GM06990 (cell line): ENCODE measurements at regions not wholly inside any gene's neighbourhood (a gene's known extent, or its start where the extent isn't known, plus 50 kb on each side); places are given as distances from the start of the nearest gene placed in this dataset.

Experiments
- DNase-seq: peaks from one replicate; pipeline ENCODE4 v3.0.0-alpha.2; 2011; ENCODE audit not compliant: insufficient read length; ENCODE audit errors: extremely low read depth
- H3K27me3 ChIP-seq: replicated peaks from 2 replicates; pipeline ENCODE4 v1.6.0; 2011; ENCODE audit warnings: low read length; ENCODE audit not compliant: control insufficient read depth, insufficient read depth
- H3K36me3 ChIP-seq: 2 replicates; pipeline ENCODE4 v1.5.1; 2011; ENCODE audit warnings: low read length; ENCODE audit not compliant: control insufficient read depth, insufficient read depth
- H3K4me3 ChIP-seq: replicated peaks from 2 replicates; pipeline ENCODE4 v1.5.1; 2011; ENCODE audit warnings: low read depth, mild to moderate bottlenecking, control low read depth, low read length
- TF ChIP-seq, protein P1 (sequence below): IDR thresholded peaks from 2 replicates; pipeline ENCODE4 v1.5.1; 2011; ENCODE audit warnings: low read length, control low read depth, mild to moderate bottlenecking, inconsistent platforms; ENCODE audit not compliant: insufficient read depth, poor library complexity, severe bottlenecking

DNA sequence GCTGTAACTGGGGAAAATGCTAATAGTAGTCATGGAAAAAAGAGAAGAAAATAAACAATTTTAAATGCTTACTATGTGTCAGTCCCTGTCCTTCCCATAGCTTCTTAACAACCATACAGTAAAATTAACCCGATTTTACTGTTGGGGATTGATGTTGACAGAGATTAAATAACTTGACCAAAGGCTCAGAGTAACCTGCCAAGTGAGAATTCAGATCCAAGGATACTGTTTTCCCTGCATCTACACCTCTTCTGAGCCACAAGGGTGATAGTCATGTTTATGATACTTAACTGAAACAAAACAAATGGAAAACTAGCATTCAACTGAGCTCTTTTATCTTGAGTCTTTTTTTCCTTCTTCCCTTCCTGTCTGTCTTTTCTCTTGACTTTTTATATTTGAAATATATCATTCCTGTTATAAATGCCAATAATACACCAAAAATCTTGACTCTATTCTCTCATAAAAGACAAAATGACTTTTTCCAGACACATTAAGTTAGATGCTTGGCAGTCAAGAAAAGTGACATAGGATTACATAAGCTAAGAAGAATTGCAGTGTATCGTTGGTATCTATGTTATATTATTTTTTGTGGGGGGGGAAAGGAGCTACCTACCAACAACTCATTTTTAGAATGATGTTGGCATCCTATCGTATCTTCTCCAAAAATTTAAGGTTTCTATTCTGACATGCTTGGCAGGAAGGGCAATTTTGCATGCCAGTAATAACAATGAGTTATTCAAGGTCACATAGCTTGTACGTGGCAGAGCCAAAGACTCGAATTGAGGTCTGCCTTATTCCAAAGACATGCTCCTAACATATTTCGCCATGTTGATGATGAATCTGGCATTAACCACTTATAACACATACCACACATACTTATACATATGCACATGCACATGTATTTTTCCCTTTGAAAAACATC is 306.6 kb upstream of the KCNH8 start:
- Histone ChIP-seq H3K4me3 (no peak overlapping the region), H3K27me3 (no peaks in the 10 kb centered on the region; the same call in 1 of the 2 replicates), H3K36me3 (no peaks in the 10 kb centered on the region)
- TF ChIP-seq, protein P1, sequence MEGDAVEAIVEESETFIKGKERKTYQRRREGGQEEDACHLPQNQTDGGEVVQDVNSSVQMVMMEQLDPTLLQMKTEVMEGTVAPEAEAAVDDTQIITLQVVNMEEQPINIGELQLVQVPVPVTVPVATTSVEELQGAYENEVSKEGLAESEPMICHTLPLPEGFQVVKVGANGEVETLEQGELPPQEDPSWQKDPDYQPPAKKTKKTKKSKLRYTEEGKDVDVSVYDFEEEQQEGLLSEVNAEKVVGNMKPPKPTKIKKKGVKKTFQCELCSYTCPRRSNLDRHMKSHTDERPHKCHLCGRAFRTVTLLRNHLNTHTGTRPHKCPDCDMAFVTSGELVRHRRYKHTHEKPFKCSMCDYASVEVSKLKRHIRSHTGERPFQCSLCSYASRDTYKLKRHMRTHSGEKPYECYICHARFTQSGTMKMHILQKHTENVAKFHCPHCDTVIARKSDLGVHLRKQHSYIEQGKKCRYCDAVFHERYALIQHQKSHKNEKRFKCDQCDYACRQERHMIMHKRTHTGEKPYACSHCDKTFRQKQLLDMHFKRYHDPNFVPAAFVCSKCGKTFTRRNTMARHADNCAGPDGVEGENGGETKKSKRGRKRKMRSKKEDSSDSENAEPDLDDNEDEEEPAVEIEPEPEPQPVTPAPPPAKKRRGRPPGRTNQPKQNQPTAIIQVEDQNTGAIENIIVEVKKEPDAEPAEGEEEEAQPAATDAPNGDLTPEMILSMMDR = no peak
- DNase-seq = no peak

DNA sequence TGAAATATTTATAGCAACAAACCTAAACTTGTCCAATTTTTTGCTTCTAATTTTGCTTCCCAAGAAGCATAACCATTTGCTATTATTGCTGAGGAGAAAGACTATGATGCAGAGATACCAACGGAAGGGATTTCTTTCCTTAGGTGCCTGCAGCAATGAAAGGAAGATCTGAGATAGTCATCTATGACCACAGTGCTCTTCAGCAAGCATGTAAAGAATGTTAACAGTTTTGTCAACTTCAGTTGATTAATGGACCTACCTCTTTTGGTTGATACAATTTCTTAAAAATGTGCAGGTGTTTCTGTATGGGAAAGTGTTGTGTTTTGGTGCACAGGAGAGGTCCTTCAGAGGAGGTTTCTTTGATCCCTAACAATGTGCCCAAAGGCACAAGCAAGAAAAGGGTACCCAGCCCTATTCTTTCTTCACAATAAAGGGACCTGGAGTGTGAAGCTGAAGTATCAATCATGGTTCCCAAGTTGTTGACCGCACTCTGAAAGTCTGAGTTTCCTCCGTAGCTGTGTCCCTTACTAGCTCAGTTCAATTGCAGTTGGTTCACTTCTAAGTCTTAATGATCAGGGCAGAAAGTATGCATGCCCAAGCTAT is 307.7 kb upstream of the KCNH8 start:
- DNase-seq = no peak
- Histone ChIP-seq H3K27me3 (no peaks in the 10 kb centered on the region; the same call in 1 of the 2 replicates), H3K36me3 (no peaks in the 10 kb centered on the region), H3K4me3 (no peak overlapping the region)
- TF ChIP-seq, protein P1 = no peak

DNA sequence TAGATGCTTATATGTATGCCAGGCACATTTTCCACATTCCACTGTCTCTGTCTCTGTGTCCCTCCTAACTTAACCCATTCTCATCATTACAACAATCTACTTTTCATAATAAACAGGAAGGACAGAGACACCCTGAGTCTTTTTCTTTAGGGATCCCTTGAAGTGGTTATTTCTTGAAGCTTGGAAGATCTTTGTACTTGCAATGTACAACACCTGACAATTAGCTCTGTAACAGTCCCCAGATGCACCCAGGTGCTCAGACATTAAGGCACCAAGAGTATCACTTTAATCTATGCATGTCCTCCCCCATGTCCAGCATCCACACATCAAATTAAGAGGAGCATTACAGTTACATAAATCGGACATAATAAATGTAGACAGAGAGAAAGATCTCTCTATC is 309.6 kb upstream of the KCNH8 start:
- TF ChIP-seq, protein P1 = no peak
- Histone ChIP-seq H3K4me3 (no peak overlapping the region), H3K36me3 (no peaks in the 10 kb centered on the region), H3K27me3 (no peaks in the 10 kb centered on the region)
- no peak for DNase-seq

DNA sequence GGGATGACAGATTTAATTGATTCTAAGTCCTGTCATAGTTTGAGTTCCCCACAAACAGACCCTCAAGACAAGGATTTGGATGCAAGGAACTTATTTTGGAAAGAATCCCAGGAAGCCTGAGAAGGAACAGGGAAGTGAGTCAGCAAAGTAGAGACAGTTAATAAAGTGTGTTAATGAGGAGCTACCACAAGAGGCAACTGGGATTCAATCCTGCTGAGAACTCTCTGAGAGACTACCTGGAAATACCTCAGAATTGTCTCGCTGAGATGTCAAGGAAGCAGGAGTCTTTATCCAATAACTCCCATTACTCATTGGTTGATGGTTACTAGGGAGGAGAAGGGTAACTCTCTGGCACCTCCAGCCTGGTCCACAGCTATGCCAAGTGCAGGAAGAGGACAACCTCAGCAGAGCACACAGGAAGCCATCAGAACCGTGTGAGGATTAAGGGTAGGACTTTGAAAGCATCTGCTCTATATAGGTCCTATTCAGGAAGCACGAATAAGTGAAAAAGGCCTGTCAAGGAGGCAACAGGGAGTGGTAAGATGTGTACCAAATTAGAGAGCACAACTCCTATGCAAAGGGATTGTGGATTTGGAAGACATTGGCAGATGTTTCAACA is 311.1 kb upstream of the KCNH8 start:
- TF ChIP-seq, protein P1 = no peak
- DNase-seq = no peak
- no peaks in the 10 kb centered on the region for H3K27me3 ChIP-seq
- no peaks in the 10 kb centered on the region for H3K36me3 ChIP-seq
- H3K4me3 ChIP-seq = no peak overlapping the region

DNA sequence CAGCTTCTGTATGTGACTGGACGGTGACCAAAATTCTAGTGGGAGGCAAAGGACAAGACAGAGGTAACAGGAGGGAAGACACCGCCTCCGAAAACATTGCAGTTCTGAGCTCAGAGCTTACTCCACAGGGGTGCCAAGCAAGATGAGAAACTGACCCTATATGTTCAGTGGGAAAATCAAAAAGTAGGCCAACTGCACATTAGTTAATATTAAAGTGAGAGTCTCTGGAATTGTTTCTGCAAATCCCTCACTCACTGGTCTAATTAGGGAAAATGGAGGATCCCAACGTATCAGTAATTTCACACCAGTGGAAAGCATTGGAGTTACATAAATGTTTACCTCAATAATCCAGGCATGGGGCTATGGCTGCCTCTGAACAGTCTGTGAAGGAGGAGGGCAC is 313.3 kb upstream of the KCNH8 start:
- H3K27me3 ChIP-seq = no peaks in the 10 kb centered on the region
- TF ChIP-seq, protein P1 = no peak
- H3K4me3 ChIP-seq = no peak overlapping the region
- no peak for DNase-seq
- H3K36me3 ChIP-seq = no peaks in the 10 kb centered on the region
